ENCODE measurements at regions not wholly inside any gene's neighbourhood (a gene's known extent, or its start where the extent isn't known, plus 50 kb on each side); places are given as distances from the start of the nearest gene placed in this dataset.

GRCh38 chr10:123382491-123382890 lies 228.3 kb downstream of the BUB3 start:
- TF ChIP-seq CTCF (IDR thresholded peaks at IDR 0.05) (no peak), POLR2AphosphoS5 (IDR thresholded peaks at IDR 0.05) (no peak), POLR2A (IDR thresholded peaks at IDR 0.05) (no peak), EP300 (IDR thresholded peaks at IDR 0.05) (no peak)
